ENCODE measurements at regions not wholly inside any gene's neighbourhood (a gene's known extent, or its start where the extent isn't known, plus 50 kb on each side); places are given as distances from the start of the nearest gene placed in this dataset.

GRCh38 chr15:46467041-46467440, 832.2 kb downstream of the SQOR start:
- no peaks in the 10 kb centered on the region for H3K9me3 ChIP-seq (ENCODE audit: control insufficient read depth in 5 of 5, low read length in 5 of 5)
- H3K9ac ChIP-seq (ENCODE audit: low read length in 5 of 5) = no peak overlapping the region
- no peaks in the 10 kb centered on the region for H3K27me3 ChIP-seq (ENCODE audit: control insufficient read depth in 5 of 5, insufficient read depth in 4 of 5, low read length in 5 of 5)
- H3K36me3 ChIP-seq (ENCODE audit: control insufficient read depth in 5 of 5, insufficient read depth in 5 of 5, low read length in 5 of 5) = no peaks in the 10 kb centered on the region
- no peak overlapping the region for H3K27ac ChIP-seq (ENCODE audit: low read depth, low read length)
- no peak overlapping the region for H3K4me3 ChIP-seq (ENCODE audit: low read depth in 1 of 5, low read length in 5 of 5)
- no peaks in the 10 kb centered on the region for H3K4me1 ChIP-seq (ENCODE audit: control insufficient read depth in 5 of 5, insufficient read depth in 5 of 5, low read length in 5 of 5)

GRCh38 chr15:46471096-46471495, 836.3 kb downstream of the SQOR start:
- Histone ChIP-seq H3K4me3 (ENCODE audit: low read depth in 1 of 5, low read length in 5 of 5) (no peak overlapping the region), H3K9ac (ENCODE audit: low read length in 5 of 5) (no peak overlapping the region), H3K9me3 (ENCODE audit: control insufficient read depth in 5 of 5, low read length in 5 of 5) (peaks cover 0 to 2% (median 0%) of the 10 kb centered on the region in 5 donors), H3K27me3 (ENCODE audit: control insufficient read depth in 5 of 5, insufficient read depth in 4 of 5, low read length in 5 of 5) (no peaks in the 10 kb centered on the region), H3K27ac (ENCODE audit: low read depth, low read length) (no peak overlapping the region), H3K4me1 (ENCODE audit: control insufficient read depth in 5 of 5, insufficient read depth in 5 of 5, low read length in 5 of 5) (no peaks in the 10 kb centered on the region), H3K36me3 (ENCODE audit: control insufficient read depth in 5 of 5, insufficient read depth in 5 of 5, low read length in 5 of 5) (no peaks in the 10 kb centered on the region)

- Histone ChIP-seq H3K27ac (ENCODE audit: low read depth, low read length) (no peak overlapping the region), H3K4me1 (ENCODE audit: control insufficient read depth in 5 of 5, insufficient read depth in 5 of 5, low read length in 5 of 5) (no peaks in the 10 kb centered on the region), H3K36me3 (ENCODE audit: control insufficient read depth in 5 of 5, insufficient read depth in 5 of 5, low read length in 5 of 5) (no peaks in the 10 kb centered on the region), H3K4me3 (ENCODE audit: low read depth in 1 of 5, low read length in 5 of 5) (no peak overlapping the region), H3K27me3 (ENCODE audit: control insufficient read depth in 5 of 5, insufficient read depth in 4 of 5, low read length in 5 of 5) (no peaks in the 10 kb centered on the region), H3K9me3 (ENCODE audit: control insufficient read depth in 5 of 5, low read length in 5 of 5) (peaks cover 0 to 4% (median 0%) of the 10 kb centered on the region in 5 donors), H3K9ac (ENCODE audit: low read length in 5 of 5) (no peak overlapping the region)
These were observed 854.4 kb downstream of the SQOR start for GRCh38 chr15:46489276-46489675.

- Histone ChIP-seq H3K9me3 (ENCODE audit: control insufficient read depth in 5 of 5, low read length in 5 of 5) (peaks cover 0 to 4% (median 0%) of the 10 kb centered on the region in 5 donors), H3K9ac (ENCODE audit: low read length in 5 of 5) (no peak overlapping the region), H3K27ac (ENCODE audit: low read depth, low read length) (no peak overlapping the region), H3K27me3 (ENCODE audit: control insufficient read depth in 5 of 5, insufficient read depth in 4 of 5, low read length in 5 of 5) (no peaks in the 10 kb centered on the region), H3K36me3 (ENCODE audit: control insufficient read depth in 5 of 5, insufficient read depth in 5 of 5, low read length in 5 of 5) (no peaks in the 10 kb centered on the region), H3K4me1 (ENCODE audit: control insufficient read depth in 5 of 5, insufficient read depth in 5 of 5, low read length in 5 of 5) (no peaks in the 10 kb centered on the region), H3K4me3 (ENCODE audit: low read depth in 1 of 5, low read length in 5 of 5) (no peak overlapping the region)
These were observed 861.8 kb downstream of the SQOR start for GRCh38 chr15:46496491-46497115.

GRCh38 chr15:46502667-46503066, 867.8 kb downstream of the SQOR start:
- H3K9me3 ChIP-seq (ENCODE audit: control insufficient read depth in 5 of 5, low read length in 5 of 5) = peaks cover 0 to 6% (median 0%) of the 10 kb centered on the region in 5 donors
- no peaks in the 10 kb centered on the region for H3K36me3 ChIP-seq (ENCODE audit: control insufficient read depth in 5 of 5, insufficient read depth in 5 of 5, low read length in 5 of 5)
- H3K27me3 ChIP-seq (ENCODE audit: control insufficient read depth in 5 of 5, insufficient read depth in 4 of 5, low read length in 5 of 5) = no peaks in the 10 kb centered on the region
- no peak overlapping the region for H3K4me3 ChIP-seq (ENCODE audit: low read depth in 1 of 5, low read length in 5 of 5)
- no peaks in the 10 kb centered on the region for H3K4me1 ChIP-seq (ENCODE audit: control insufficient read depth in 5 of 5, insufficient read depth in 5 of 5, low read length in 5 of 5)
- no peak overlapping the region for H3K9ac ChIP-seq (ENCODE audit: low read length in 5 of 5)
- no peak overlapping the region for H3K27ac ChIP-seq (ENCODE audit: low read depth, low read length)

GRCh38 chr15:46518381-46518780, 883.6 kb downstream of the SQOR start:
- Histone ChIP-seq H3K4me3 (ENCODE audit: low read depth in 1 of 5, low read length in 5 of 5) (no peak overlapping the region), H3K27me3 (ENCODE audit: control insufficient read depth in 5 of 5, insufficient read depth in 4 of 5, low read length in 5 of 5) (no peaks in the 10 kb centered on the region), H3K9me3 (ENCODE audit: control insufficient read depth in 5 of 5, low read length in 5 of 5) (peaks cover 2 to 10% (median 4%) of the 10 kb centered on the region in 5 donors), H3K27ac (ENCODE audit: low read depth, low read length) (no peak overlapping the region), H3K4me1 (ENCODE audit: control insufficient read depth in 5 of 5, insufficient read depth in 5 of 5, low read length in 5 of 5) (no peaks in the 10 kb centered on the region), H3K36me3 (ENCODE audit: control insufficient read depth in 5 of 5, insufficient read depth in 5 of 5, low read length in 5 of 5) (no peaks in the 10 kb centered on the region), H3K9ac (ENCODE audit: low read length in 5 of 5) (no peak overlapping the region)

- H3K4me3 ChIP-seq (ENCODE audit: low read depth in 1 of 5, low read length in 5 of 5) = no peak overlapping the region
- H3K9me3 ChIP-seq (ENCODE audit: control insufficient read depth in 5 of 5, low read length in 5 of 5) = peaks cover 0 to 1% (median 0%) of the 10 kb centered on the region in 5 donors
- no peaks in the 10 kb centered on the region for H3K36me3 ChIP-seq (ENCODE audit: control insufficient read depth in 5 of 5, insufficient read depth in 5 of 5, low read length in 5 of 5)
- no peak overlapping the region for H3K9ac ChIP-seq (ENCODE audit: low read length in 5 of 5)
- H3K27me3 ChIP-seq (ENCODE audit: control insufficient read depth in 5 of 5, insufficient read depth in 4 of 5, low read length in 5 of 5) = no peaks in the 10 kb centered on the region
- H3K4me1 ChIP-seq (ENCODE audit: control insufficient read depth in 5 of 5, insufficient read depth in 5 of 5, low read length in 5 of 5) = no peaks in the 10 kb centered on the region
- no peak overlapping the region for H3K27ac ChIP-seq (ENCODE audit: low read depth, low read length)
These were observed 888.9 kb downstream of the SQOR start for GRCh38 chr15:46523701-46524100.

- no peak overlapping the region for H3K4me3 ChIP-seq (ENCODE audit: low read depth in 1 of 5, low read length in 5 of 5)
- no peak overlapping the region for H3K27ac ChIP-seq (ENCODE audit: low read depth, low read length)
These were observed 891.3 kb downstream of the SQOR start for GRCh38 chr15:46525984-46526725.

GRCh38 chr15:46526726-46527110, 891.9 kb downstream of the SQOR start:
- Histone ChIP-seq H3K4me1 (ENCODE audit: control insufficient read depth in 5 of 5, insufficient read depth in 5 of 5, low read length in 5 of 5) (no peaks in the 10 kb centered on the region), H3K27me3 (ENCODE audit: control insufficient read depth in 5 of 5, insufficient read depth in 4 of 5, low read length in 5 of 5) (no peaks in the 10 kb centered on the region), H3K27ac (ENCODE audit: low read depth, low read length) (no peak overlapping the region), H3K9me3 (ENCODE audit: control insufficient read depth in 5 of 5, low read length in 5 of 5) (no peaks in the 10 kb centered on the region), H3K4me3 (ENCODE audit: low read depth in 1 of 5, low read length in 5 of 5) (no peak overlapping the region), H3K36me3 (ENCODE audit: control insufficient read depth in 5 of 5, insufficient read depth in 5 of 5, low read length in 5 of 5) (no peaks in the 10 kb centered on the region), H3K9ac (ENCODE audit: low read length in 5 of 5) (no peak overlapping the region)

More at GRCh38 chr15:46525984-46526725, 891.3 kb downstream of the SQOR start:
- no peaks in the 10 kb centered on the region for H3K36me3 ChIP-seq (ENCODE audit: control insufficient read depth in 5 of 5, insufficient read depth in 5 of 5, low read length in 5 of 5)
- H3K9ac ChIP-seq (ENCODE audit: low read length in 5 of 5) = no peak overlapping the region
- H3K9me3 ChIP-seq (ENCODE audit: control insufficient read depth in 5 of 5, low read length in 5 of 5) = no peaks in the 10 kb centered on the region
- no peaks in the 10 kb centered on the region for H3K27me3 ChIP-seq (ENCODE audit: control insufficient read depth in 5 of 5, insufficient read depth in 4 of 5, low read length in 5 of 5)
- no peaks in the 10 kb centered on the region for H3K4me1 ChIP-seq (ENCODE audit: control insufficient read depth in 5 of 5, insufficient read depth in 5 of 5, low read length in 5 of 5)

- no peak overlapping the region for H3K9ac ChIP-seq (ENCODE audit: low read length in 5 of 5)
- H3K27ac ChIP-seq (ENCODE audit: low read depth, low read length) = no peak overlapping the region
- H3K27me3 ChIP-seq (ENCODE audit: control insufficient read depth in 5 of 5, insufficient read depth in 4 of 5, low read length in 5 of 5) = no peaks in the 10 kb centered on the region
- no peak overlapping the region for H3K4me3 ChIP-seq (ENCODE audit: low read depth in 1 of 5, low read length in 5 of 5)
- no peaks in the 10 kb centered on the region for H3K4me1 ChIP-seq (ENCODE audit: control insufficient read depth in 5 of 5, insufficient read depth in 5 of 5, low read length in 5 of 5)
- no peaks in the 10 kb centered on the region for H3K36me3 ChIP-seq (ENCODE audit: control insufficient read depth in 5 of 5, insufficient read depth in 5 of 5, low read length in 5 of 5)
- H3K9me3 ChIP-seq (ENCODE audit: control insufficient read depth in 5 of 5, low read length in 5 of 5) = peaks cover 0 to 8% (median 0%) of the 10 kb centered on the region in 5 donors
These were observed 908.8 kb downstream of the SQOR start for GRCh38 chr15:46543626-46544025.

All from subcutaneous abdominal adipose tissue (tissue), 5 donors.